ENCODE measurements at regions not wholly inside any gene's neighbourhood (a gene's known extent, or its start where the extent isn't known, plus 50 kb on each side); places are given as distances from the start of the nearest gene placed in this dataset.

- Histone ChIP-seq H3K27me3 (ENCODE audit: low read depth) (peaks cover 13% of the 10 kb centered on the region), H3K36me3 (no peaks in the 10 kb centered on the region), H3K9me3 (replicated peaks) (no peaks in the 10 kb centered on the region), H3K27ac (replicated peaks) (no peak overlapping the region), H3K4me1 (peaks cover 28% of the 10 kb centered on the region), H3K4me3 (no peak overlapping the region)
- no peak for DNase-seq
- no peak for TF ChIP-seq CTCF (IDR thresholded peaks at IDR 0.05; ENCODE audit: borderline replicate concordance)
- intact Hi-C loops (cut with micrococcal nuclease) = no loop called here
Measured at GRCh38 chr7:45235905-45236304, 78.3 kb downstream of the RAMP3 start.

- Histone ChIP-seq H3K4me3 (no peak overlapping the region), H3K4me1 (peaks cover 34% of the 10 kb centered on the region), H3K27me3 (ENCODE audit: low read depth) (peaks cover 20% of the 10 kb centered on the region), H3K9me3 (replicated peaks) (no peaks in the 10 kb centered on the region), H3K27ac (replicated peaks) (no peak overlapping the region), H3K36me3 (no peaks in the 10 kb centered on the region)
- no peak for DNase-seq
- TF ChIP-seq CTCF (IDR thresholded peaks at IDR 0.05; ENCODE audit: borderline replicate concordance) = no peak
- intact Hi-C loops (cut with micrococcal nuclease) = no loop called here
Measured at GRCh38 chr7:45236666-45237065, 79.1 kb downstream of the RAMP3 start.

GRCh38 chr7:45237788-45238461, 80.3 kb downstream of the RAMP3 start:
- Histone ChIP-seq H3K36me3 (no peaks in the 10 kb centered on the region), H3K4me1 (peaks cover 45% of the 10 kb centered on the region), H3K27me3 (ENCODE audit: low read depth) (peaks cover 32% of the 10 kb centered on the region), H3K27ac (replicated peaks) (no peak overlapping the region), H3K4me3 (no peak overlapping the region), H3K9me3 (replicated peaks) (no peaks in the 10 kb centered on the region)
- intact Hi-C loops (cut with micrococcal nuclease) = no loop called here
- DNase-seq = no peak
- TF ChIP-seq CTCF (IDR thresholded peaks at IDR 0.05; ENCODE audit: borderline replicate concordance) = no peak

GRCh38 chr7:45238806-45239205, 81.2 kb downstream of the RAMP3 start:
- Histone ChIP-seq H3K4me3 (no peak overlapping the region), H3K9me3 (replicated peaks) (no peaks in the 10 kb centered on the region), H3K36me3 (no peaks in the 10 kb centered on the region), H3K4me1 (peaks cover 44% of the 10 kb centered on the region), H3K27me3 (ENCODE audit: low read depth) (peaks cover 32% of the 10 kb centered on the region), H3K27ac (replicated peaks) (peak overlapping the region; percentile 79)
- intact Hi-C loops (cut with micrococcal nuclease) = no loop called here
- TF ChIP-seq CTCF (IDR thresholded peaks at IDR 0.05; ENCODE audit: borderline replicate concordance) = no peak
- DNase-seq = no peak

- TF ChIP-seq CTCF (IDR thresholded peaks at IDR 0.05; ENCODE audit: borderline replicate concordance) = no peak
- H3K9me3 ChIP-seq (replicated peaks) = no peaks in the 10 kb centered on the region
- H3K4me3 ChIP-seq = no peak overlapping the region
- H3K4me1 ChIP-seq = peaks cover 44% of the 10 kb centered on the region
- H3K27ac ChIP-seq (replicated peaks) = peak overlapping the region; percentile 79
- H3K27me3 ChIP-seq (ENCODE audit: low read depth) = peaks cover 30% of the 10 kb centered on the region
- intact Hi-C loops (cut with micrococcal nuclease) = no loop called here
- H3K36me3 ChIP-seq = no peaks in the 10 kb centered on the region
- no peak for DNase-seq
Measured at GRCh38 chr7:45239486-45239885, 81.9 kb downstream of the RAMP3 start.

All from left ventricle myocardium inferior (tissue), 1 donor.